HG02938 (cell line): ENCODE measurements at regions not wholly inside any gene's neighbourhood (a gene's known extent, or its start where the extent isn't known, plus 50 kb on each side); places are given as distances from the start of the nearest gene placed in this dataset.

Experiments used
- ATAC-seq: cut with Tn5 transposase; IDR thresholded peaks from one replicate; pipeline ENCODE4 v1.9.1; 2021; ENCODE audit warnings: mild to moderate bottlenecking, moderate library complexity; ENCODE audit not compliant: unreplicated experiment

GRCh38 chr1:9419369-9420041 is 119.8 kb upstream of the SLC25A33 start:
- ATAC-seq, result no peak

GRCh38 chr1:9420835-9421532 is 118.3 kb upstream of the SLC25A33 start:
- ATAC-seq, result no peak

- ATAC-seq, result no peak
Measured at GRCh38 chr1:9421533-9421873, 117.8 kb upstream of the SLC25A33 start.

GRCh38 chr1:9422321-9422720 is 116.9 kb upstream of the SLC25A33 start:
- no peak for ATAC-seq

- ATAC-seq, result no peak
Measured at GRCh38 chr1:9422911-9423505, 116.3 kb upstream of the SLC25A33 start.

- ATAC-seq, result no peak
Measured at GRCh38 chr1:9424261-9424660, 115.0 kb upstream of the SLC25A33 start.

- peak; percentile 8 for ATAC-seq
Measured at GRCh38 chr1:9425859-9426258, 113.4 kb upstream of the SLC25A33 start.

- peak; percentile 60 for ATAC-seq
Measured at GRCh38 chr1:9426291-9426711, 113.0 kb upstream of the SLC25A33 start.

GRCh38 chr1:9427388-9427787 is 111.9 kb upstream of the SLC25A33 start:
- ATAC-seq, result no peak

- peak; percentile 75 for ATAC-seq
Measured at GRCh38 chr1:9428601-9429341, 110.5 kb upstream of the SLC25A33 start.

- ATAC-seq, result no peak
Measured at GRCh38 chr1:9429342-9429711, 109.9 kb upstream of the SLC25A33 start.

GRCh38 chr1:9434247-9435152 is 104.8 kb upstream of the SLC25A33 start:
- ATAC-seq, result no peak

GRCh38 chr1:9435153-9435636 is 104.1 kb upstream of the SLC25A33 start:
- ATAC-seq, result no peak

GRCh38 chr1:9435854-9436640 is 103.2 kb upstream of the SLC25A33 start:
- ATAC-seq, result no peak

GRCh38 chr1:9437961-9438430 is 101.3 kb upstream of the SLC25A33 start:
- no peak for ATAC-seq

GRCh38 chr1:9438431-9439073 is 100.7 kb upstream of the SLC25A33 start:
- no peak for ATAC-seq

GRCh38 chr1:9439074-9439761 is 100.0 kb upstream of the SLC25A33 start:
- ATAC-seq, result no peak

GRCh38 chr1:9440261-9440660 is 99.0 kb upstream of the SLC25A33 start:
- ATAC-seq, result no peak
